Esophagus muscularis mucosa (tissue), 4 donors: ENCODE measurements at regions not wholly inside any gene's neighbourhood (a gene's known extent, or its start where the extent isn't known, plus 50 kb on each side); places are given as distances from the start of the nearest gene placed in this dataset.
"Not testable (repeated sequence)": the region's sequence is repeated elsewhere in the genome, so short reads cannot be mapped to it uniquely, and the experiment has no call there.

Experiments
- CTCF ChIP-seq, 3 experiments: fragments of 200-600 bp in 2 of 3; fragments of 450-650 bp in 1 of 3; sonication (generic) in 2 of 3; IDR thresholded peaks; one replicate each; pipeline ENCODE4 v1.5.1; 2017 to 2019; ENCODE audit warnings: antibody characterized with exemption in 3 of 3, mild to moderate bottlenecking in 2 of 3, moderate library complexity in 1 of 3
- EP300 ChIP-seq: sonication (generic); formaldehyde crosslinking; IDR thresholded peaks from one replicate; pipeline ENCODE4 v1.6.1; 2017; ENCODE audit warnings: antibody characterized with exemption
- POLR2A ChIP-seq: fragments of 450-650 bp; IDR thresholded peaks from one replicate; pipeline ENCODE4 v1.6.1; 2017; ENCODE audit warnings: antibody characterized with exemption, moderate library complexity, mild to moderate bottlenecking, low read depth

GRCh38 chr12:131644917-131645316, 66.0 kb upstream of the SFSWAP start:
- TF ChIP-seq CTCF (IDR thresholded peaks at IDR 0.05); EP300; POLR2A: not testable (repeated sequence)
